ENCODE measurements at regions not wholly inside any gene's neighbourhood (a gene's known extent, or its start where the extent isn't known, plus 50 kb on each side); places are given as distances from the start of the nearest gene placed in this dataset.
A peak's percentile ranks its signal among the peaks of the same experiment; 100 is the strongest.

DNA sequence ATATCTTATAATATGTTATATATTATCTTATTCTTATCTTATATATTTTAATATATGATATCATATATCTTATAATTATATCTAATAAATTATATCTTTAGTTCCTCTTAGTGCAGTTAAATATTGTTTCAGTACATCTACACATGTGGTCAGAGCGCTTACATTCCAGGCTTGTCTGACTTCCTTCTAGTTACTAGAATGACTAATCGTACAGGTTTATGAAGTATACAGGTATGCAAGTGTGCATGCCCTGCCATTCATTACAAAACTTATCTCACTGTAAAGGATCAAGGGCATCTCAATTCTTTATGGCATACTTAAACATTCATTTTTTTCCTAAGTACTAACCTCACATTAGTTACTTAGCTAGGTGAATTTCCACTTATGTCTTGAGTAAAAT is 1278.0 kb upstream of the MAP3K7 start:
- H3K27me3 ChIP-seq (ENCODE audit: control insufficient read depth, extremely low read depth, insufficient read depth, low read length): no peaks in the 10 kb centered on the region
- H3K27ac ChIP-seq (ENCODE audit: control insufficient read depth, insufficient read depth, low read length): no peak overlapping the region
- no peaks in the 10 kb centered on the region for H3K9me3 ChIP-seq (ENCODE audit: control insufficient read depth, low read depth, low read length)
- H3K36me3 ChIP-seq (ENCODE audit: control insufficient read depth in 2 of 2, extremely low read depth in 1 of 2, insufficient read depth in 2 of 2, low read length in 2 of 2): no peaks in the 10 kb centered on the region
- H3K9ac ChIP-seq (ENCODE audit: control insufficient read depth, extremely low read depth, insufficient read depth, low read length): no peak overlapping the region
- no peaks in the 10 kb centered on the region for H3K4me1 ChIP-seq (ENCODE audit: control insufficient read depth, extremely low read depth, insufficient read depth, low read length)
- dilution Hi-C loops (cut with MboI; ENCODE audit: extremely low pct_ligation_motif_present, low sequenced_read_pairs): no loop called here
- H4K20me1 ChIP-seq (ENCODE audit: control insufficient read depth, extremely low read depth, insufficient read depth, low read length): no peaks in the 10 kb centered on the region
- no peaks in the 10 kb centered on the region for H3K9me1 ChIP-seq (ENCODE audit: control insufficient read depth, extremely low read depth, insufficient read depth, low read length)
- H3K79me2 ChIP-seq (ENCODE audit: control insufficient read depth, insufficient read depth, low read length): no peaks in the 10 kb centered on the region
- FAIRE-seq (no peak), DNase-seq (ENCODE audit: low read depth, low spot score) (no peak)
- no peak overlapping the region for H3K4me2 ChIP-seq (ENCODE audit: control insufficient read depth, extremely low read depth, insufficient read depth, low read depth, low read length)
- no peak overlapping the region for H2AFZ ChIP-seq (ENCODE audit: control insufficient read depth, low read length)
- H3K4me3 ChIP-seq (ENCODE audit: control insufficient read depth in 2 of 3, extremely low read depth in 1 of 3, insufficient read depth in 2 of 3, low read depth in 1 of 3, low read length in 3 of 3): no peak overlapping the region
- no peak for TF ChIP-seq EZH2 (IDR thresholded peaks at IDR 0.05; ENCODE audit: low read length)
- TF ChIP-seq, protein P1, sequence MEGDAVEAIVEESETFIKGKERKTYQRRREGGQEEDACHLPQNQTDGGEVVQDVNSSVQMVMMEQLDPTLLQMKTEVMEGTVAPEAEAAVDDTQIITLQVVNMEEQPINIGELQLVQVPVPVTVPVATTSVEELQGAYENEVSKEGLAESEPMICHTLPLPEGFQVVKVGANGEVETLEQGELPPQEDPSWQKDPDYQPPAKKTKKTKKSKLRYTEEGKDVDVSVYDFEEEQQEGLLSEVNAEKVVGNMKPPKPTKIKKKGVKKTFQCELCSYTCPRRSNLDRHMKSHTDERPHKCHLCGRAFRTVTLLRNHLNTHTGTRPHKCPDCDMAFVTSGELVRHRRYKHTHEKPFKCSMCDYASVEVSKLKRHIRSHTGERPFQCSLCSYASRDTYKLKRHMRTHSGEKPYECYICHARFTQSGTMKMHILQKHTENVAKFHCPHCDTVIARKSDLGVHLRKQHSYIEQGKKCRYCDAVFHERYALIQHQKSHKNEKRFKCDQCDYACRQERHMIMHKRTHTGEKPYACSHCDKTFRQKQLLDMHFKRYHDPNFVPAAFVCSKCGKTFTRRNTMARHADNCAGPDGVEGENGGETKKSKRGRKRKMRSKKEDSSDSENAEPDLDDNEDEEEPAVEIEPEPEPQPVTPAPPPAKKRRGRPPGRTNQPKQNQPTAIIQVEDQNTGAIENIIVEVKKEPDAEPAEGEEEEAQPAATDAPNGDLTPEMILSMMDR (optimal IDR thresholded peaks at IDR 0.05 in 1 of 3, IDR thresholded peaks at IDR 0.05 in 1 of 3, conservative IDR thresholded peaks at IDR 0.05 in 1 of 3; ENCODE audit: extremely low read depth in 1 of 3, insufficient read depth in 2 of 3, low read length in 3 of 3): no peak

DNA sequence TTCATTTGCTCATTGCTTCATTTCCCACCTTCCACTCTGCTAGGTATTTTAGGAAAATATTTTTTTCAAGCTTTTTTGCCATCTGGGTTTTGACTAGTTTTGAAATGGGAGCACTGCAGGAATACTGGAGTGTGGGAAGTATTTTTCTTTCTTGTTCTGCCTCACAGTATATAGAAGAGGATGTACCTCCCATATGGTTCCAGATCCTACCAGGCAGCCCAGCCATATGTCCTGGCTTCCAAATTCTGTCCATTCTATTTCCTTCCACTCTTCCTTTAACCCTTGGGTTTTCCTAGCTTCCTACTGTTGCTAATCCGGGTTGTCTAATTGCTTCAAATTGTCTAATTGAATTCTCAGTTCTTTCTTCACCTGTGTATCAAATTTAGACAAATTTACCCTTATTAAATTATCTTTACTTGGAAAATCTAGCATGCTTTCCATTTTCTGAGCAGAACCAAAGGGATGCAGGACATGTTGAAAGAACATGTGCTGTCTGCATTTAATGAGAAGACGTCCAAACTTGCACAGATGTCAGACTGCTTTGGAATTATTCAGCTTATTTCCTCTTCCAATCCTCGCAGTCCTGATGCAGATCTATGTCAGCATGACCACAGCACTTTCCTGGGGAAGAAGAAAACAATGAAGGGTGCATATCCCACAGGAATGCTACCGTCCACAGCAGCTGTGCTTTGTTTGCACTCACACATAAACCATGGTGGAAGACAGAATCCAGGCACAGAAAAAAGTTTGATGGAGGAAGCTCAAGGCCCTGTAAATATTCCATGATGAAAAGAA is 1273.9 kb upstream of the MAP3K7 start:
- H3K4me2 ChIP-seq (ENCODE audit: control insufficient read depth, extremely low read depth, insufficient read depth, low read depth, low read length): no peak overlapping the region
- no peaks in the 10 kb centered on the region for H3K36me3 ChIP-seq (ENCODE audit: control insufficient read depth in 2 of 2, extremely low read depth in 1 of 2, insufficient read depth in 2 of 2, low read length in 2 of 2)
- no peak overlapping the region for H3K9ac ChIP-seq (ENCODE audit: control insufficient read depth, extremely low read depth, insufficient read depth, low read length)
- no peak for TF ChIP-seq EZH2 (IDR thresholded peaks at IDR 0.05; ENCODE audit: low read length)
- TF ChIP-seq, protein P1 (optimal IDR thresholded peaks at IDR 0.05 in 1 of 3, IDR thresholded peaks at IDR 0.05 in 1 of 3, conservative IDR thresholded peaks at IDR 0.05 in 1 of 3; ENCODE audit: extremely low read depth in 1 of 3, insufficient read depth in 2 of 3, low read length in 3 of 3): no peak
- no peaks in the 10 kb centered on the region for H3K27me3 ChIP-seq (ENCODE audit: control insufficient read depth, extremely low read depth, insufficient read depth, low read length)
- H4K20me1 ChIP-seq (ENCODE audit: control insufficient read depth, extremely low read depth, insufficient read depth, low read length): no peaks in the 10 kb centered on the region
- H3K79me2 ChIP-seq (ENCODE audit: control insufficient read depth, insufficient read depth, low read length): no peaks in the 10 kb centered on the region
- H3K9me1 ChIP-seq (ENCODE audit: control insufficient read depth, extremely low read depth, insufficient read depth, low read length): no peaks in the 10 kb centered on the region
- H3K9me3 ChIP-seq (ENCODE audit: control insufficient read depth, low read depth, low read length): no peaks in the 10 kb centered on the region
- FAIRE-seq (no peak), DNase-seq (ENCODE audit: low read depth, low spot score) (no peak)
- H2AFZ ChIP-seq (ENCODE audit: control insufficient read depth, low read length): peak overlapping the region; percentile 13
- dilution Hi-C loops (cut with MboI; ENCODE audit: extremely low pct_ligation_motif_present, low sequenced_read_pairs): no loop called here
- H3K4me3 ChIP-seq (ENCODE audit: control insufficient read depth in 2 of 3, extremely low read depth in 1 of 3, insufficient read depth in 2 of 3, low read depth in 1 of 3, low read length in 3 of 3): no peak overlapping the region
- H3K27ac ChIP-seq (ENCODE audit: control insufficient read depth, insufficient read depth, low read length): no peak overlapping the region
- no peaks in the 10 kb centered on the region for H3K4me1 ChIP-seq (ENCODE audit: control insufficient read depth, extremely low read depth, insufficient read depth, low read length)

Data from keratinocyte (primary cell).